ENCODE measurements at regions not wholly inside any gene's neighbourhood (a gene's known extent, or its start where the extent isn't known, plus 50 kb on each side); places are given as distances from the start of the nearest gene placed in this dataset.

DNA sequence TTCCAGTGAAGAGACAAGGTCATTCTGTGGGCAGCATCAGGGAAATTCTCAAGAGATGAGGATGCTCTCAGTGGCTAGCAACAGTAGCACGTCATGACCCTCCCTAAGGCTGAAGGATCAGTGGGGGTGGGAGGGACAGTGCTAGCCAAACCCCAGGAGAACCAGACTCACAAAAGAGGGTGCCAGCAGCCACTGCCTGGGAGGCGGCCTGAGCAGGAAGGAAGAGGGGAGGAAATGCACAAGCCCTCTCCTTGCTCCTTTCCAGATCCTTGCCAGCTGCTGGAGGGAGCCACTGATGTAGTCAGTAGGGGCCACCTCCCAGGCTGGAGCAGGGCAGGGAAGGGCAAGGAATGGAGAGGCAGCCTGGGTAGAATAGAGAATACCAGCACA is 302.7 kb downstream of the RPS24 start:
- TF ChIP-seq, protein P1, sequence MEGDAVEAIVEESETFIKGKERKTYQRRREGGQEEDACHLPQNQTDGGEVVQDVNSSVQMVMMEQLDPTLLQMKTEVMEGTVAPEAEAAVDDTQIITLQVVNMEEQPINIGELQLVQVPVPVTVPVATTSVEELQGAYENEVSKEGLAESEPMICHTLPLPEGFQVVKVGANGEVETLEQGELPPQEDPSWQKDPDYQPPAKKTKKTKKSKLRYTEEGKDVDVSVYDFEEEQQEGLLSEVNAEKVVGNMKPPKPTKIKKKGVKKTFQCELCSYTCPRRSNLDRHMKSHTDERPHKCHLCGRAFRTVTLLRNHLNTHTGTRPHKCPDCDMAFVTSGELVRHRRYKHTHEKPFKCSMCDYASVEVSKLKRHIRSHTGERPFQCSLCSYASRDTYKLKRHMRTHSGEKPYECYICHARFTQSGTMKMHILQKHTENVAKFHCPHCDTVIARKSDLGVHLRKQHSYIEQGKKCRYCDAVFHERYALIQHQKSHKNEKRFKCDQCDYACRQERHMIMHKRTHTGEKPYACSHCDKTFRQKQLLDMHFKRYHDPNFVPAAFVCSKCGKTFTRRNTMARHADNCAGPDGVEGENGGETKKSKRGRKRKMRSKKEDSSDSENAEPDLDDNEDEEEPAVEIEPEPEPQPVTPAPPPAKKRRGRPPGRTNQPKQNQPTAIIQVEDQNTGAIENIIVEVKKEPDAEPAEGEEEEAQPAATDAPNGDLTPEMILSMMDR (IDR thresholded peaks at IDR 0.05; ENCODE audit: poor library complexity, severe bottlenecking), result no peak
- no peaks in the 10 kb centered on the region for H3K9me3 ChIP-seq (ENCODE audit: severe bottlenecking)
- H3K4me1 ChIP-seq (ENCODE audit: insufficient read depth, poor library complexity, severe bottlenecking), result no peaks in the 10 kb centered on the region

DNA sequence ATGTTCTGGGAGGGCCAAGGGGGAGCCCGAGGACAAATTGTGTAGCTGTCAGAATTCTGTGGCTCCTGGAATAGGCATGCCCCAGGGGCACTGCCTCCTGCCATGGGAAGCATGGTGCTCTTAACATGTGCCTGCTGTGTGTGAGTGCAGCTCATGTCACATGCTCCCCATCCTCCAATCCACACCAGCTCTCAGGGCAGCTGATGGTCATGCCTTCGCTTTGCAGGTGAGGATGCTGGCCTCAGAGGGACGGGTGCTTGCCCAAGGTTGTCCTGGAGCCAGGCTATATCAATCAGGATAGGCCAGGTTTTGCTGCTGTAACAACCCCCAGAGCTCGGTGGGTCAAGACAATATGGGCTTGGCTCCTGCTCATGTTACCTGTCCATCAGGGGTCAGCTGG is 303.4 kb downstream of the RPS24 start:
- H3K27ac ChIP-seq (ENCODE audit: poor library complexity, severe bottlenecking), result no peak overlapping the region
- TF ChIP-seq, protein P1 (IDR thresholded peaks at IDR 0.05; ENCODE audit: poor library complexity, severe bottlenecking), result no peak
- peak; percentile 12 for DNase-seq (ENCODE audit: low spot score)
- H3K27me3 ChIP-seq (ENCODE audit: insufficient read depth, poor library complexity, severe bottlenecking), result peaks cover 10% of the 10 kb centered on the region
- no peaks in the 10 kb centered on the region for H3K9me3 ChIP-seq (ENCODE audit: severe bottlenecking)
- no peak for ATAC-seq (ENCODE audit: low read depth)
- no peaks in the 10 kb centered on the region for H3K36me3 ChIP-seq (ENCODE audit: low read depth)
- H3K4me3 ChIP-seq (ENCODE audit: severe bottlenecking), result no peak overlapping the region
- no peaks in the 10 kb centered on the region for H3K4me1 ChIP-seq (ENCODE audit: insufficient read depth, poor library complexity, severe bottlenecking)

More for the DNA sequence above, 302.7 kb downstream of the RPS24 start:
- DNase-seq (ENCODE audit: low spot score) (peak; percentile 20), ATAC-seq (ENCODE audit: low read depth) (no peak)
- H3K4me3 ChIP-seq (ENCODE audit: severe bottlenecking), result no peak overlapping the region
- no peak overlapping the region for H3K27ac ChIP-seq (ENCODE audit: poor library complexity, severe bottlenecking)
- H3K27me3 ChIP-seq (ENCODE audit: insufficient read depth, poor library complexity, severe bottlenecking), result peaks cover 7% of the 10 kb centered on the region
- H3K36me3 ChIP-seq (ENCODE audit: low read depth), result no peaks in the 10 kb centered on the region

DNA sequence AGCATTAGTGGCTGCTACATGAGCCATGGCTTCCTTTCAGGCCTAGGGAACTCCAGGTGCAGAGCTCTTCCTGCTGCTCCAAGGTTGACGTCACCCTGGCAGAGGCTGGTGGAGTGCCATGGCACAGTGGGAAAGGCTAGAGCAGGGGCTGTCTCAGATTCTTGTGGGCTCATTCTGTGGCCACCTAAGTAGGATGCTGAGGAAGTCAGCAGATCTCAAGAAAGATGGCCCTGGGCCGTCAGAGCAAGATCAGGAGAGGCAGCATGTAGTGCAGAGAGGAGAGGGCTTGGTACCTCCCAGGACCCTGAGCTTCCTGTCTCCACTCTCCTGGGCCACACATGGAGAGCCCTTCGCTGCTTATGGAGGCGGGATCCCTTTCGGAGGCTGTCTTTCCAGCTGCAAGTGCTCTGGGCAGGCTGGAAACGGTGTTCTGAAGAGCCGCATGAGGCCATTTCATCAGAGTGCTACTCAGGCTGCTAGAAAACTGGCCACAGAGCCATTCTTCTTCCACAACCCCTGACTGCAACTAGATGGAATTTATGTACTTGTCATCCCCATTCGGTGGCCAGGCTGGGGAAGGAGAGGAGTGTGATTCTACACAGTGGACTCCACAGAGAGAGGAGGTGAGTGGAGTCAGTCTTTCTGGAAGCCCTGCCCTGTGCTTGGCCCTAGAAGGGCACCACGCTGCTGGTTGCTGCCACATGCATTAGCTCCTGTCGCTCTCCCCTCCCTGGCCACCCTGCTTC is 304.2 kb downstream of the RPS24 start:
- H3K4me1 ChIP-seq (ENCODE audit: insufficient read depth, poor library complexity, severe bottlenecking), result no peaks in the 10 kb centered on the region
- no peaks in the 10 kb centered on the region for H3K9me3 ChIP-seq (ENCODE audit: severe bottlenecking)
- no peak overlapping the region for H3K27ac ChIP-seq (ENCODE audit: poor library complexity, severe bottlenecking)
- DNase-seq (ENCODE audit: low spot score) (peak; percentile 18), ATAC-seq (ENCODE audit: low read depth) (no peak)
- no peaks in the 10 kb centered on the region for H3K36me3 ChIP-seq (ENCODE audit: low read depth)
- H3K27me3 ChIP-seq (ENCODE audit: insufficient read depth, poor library complexity, severe bottlenecking), result peaks cover 10% of the 10 kb centered on the region
- TF ChIP-seq, protein P1 (IDR thresholded peaks at IDR 0.05; ENCODE audit: poor library complexity, severe bottlenecking), result no peak
- H3K4me3 ChIP-seq (ENCODE audit: severe bottlenecking), result no peak overlapping the region

DNA sequence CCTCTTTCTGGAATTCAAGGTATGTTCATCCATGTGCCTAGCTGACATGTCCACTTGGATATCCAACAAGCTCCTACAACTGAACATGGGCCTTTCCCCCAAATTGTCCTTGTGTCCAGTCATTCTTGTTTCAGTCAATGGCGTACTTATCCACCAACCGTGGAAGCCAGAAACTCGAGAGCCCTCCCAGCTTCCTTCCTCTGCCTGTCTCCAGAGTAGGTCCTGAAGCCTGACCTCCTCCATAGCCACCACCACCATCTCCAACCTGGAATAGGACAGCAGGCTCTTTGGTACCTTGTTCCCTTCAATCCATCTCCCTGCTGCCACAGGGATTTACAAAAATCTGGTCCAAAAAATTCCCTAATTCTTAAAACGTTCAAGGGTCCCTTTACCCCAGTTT is 305.1 kb downstream of the RPS24 start:
- H3K27me3 ChIP-seq (ENCODE audit: insufficient read depth, poor library complexity, severe bottlenecking), result peaks cover 10% of the 10 kb centered on the region
- TF ChIP-seq, protein P1 (IDR thresholded peaks at IDR 0.05; ENCODE audit: poor library complexity, severe bottlenecking), result no peak
- H3K9me3 ChIP-seq (ENCODE audit: severe bottlenecking), result no peaks in the 10 kb centered on the region

GRCh38 chr10:78339251-78339650 is 305.6 kb downstream of the RPS24 start:
- no peak overlapping the region for H3K4me3 ChIP-seq (ENCODE audit: severe bottlenecking)
- H3K27ac ChIP-seq (ENCODE audit: poor library complexity, severe bottlenecking), result no peak overlapping the region
- H3K27me3 ChIP-seq (ENCODE audit: insufficient read depth, poor library complexity, severe bottlenecking), result peaks cover 10% of the 10 kb centered on the region
- no peaks in the 10 kb centered on the region for H3K36me3 ChIP-seq (ENCODE audit: low read depth)
- DNase-seq (ENCODE audit: low spot score), result peak; percentile 3
- no peaks in the 10 kb centered on the region for H3K4me1 ChIP-seq (ENCODE audit: insufficient read depth, poor library complexity, severe bottlenecking)
- no peaks in the 10 kb centered on the region for H3K9me3 ChIP-seq (ENCODE audit: severe bottlenecking)
- ATAC-seq (ENCODE audit: low read depth), result no peak
- TF ChIP-seq, protein P1 (IDR thresholded peaks at IDR 0.05; ENCODE audit: poor library complexity, severe bottlenecking), result no peak

More for the DNA sequence above, 305.1 kb downstream of the RPS24 start:
- Histone ChIP-seq H3K4me3 (ENCODE audit: severe bottlenecking) (no peak overlapping the region), H3K36me3 (ENCODE audit: low read depth) (no peaks in the 10 kb centered on the region), H3K4me1 (ENCODE audit: insufficient read depth, poor library complexity, severe bottlenecking) (no peaks in the 10 kb centered on the region), H3K27ac (ENCODE audit: poor library complexity, severe bottlenecking) (no peak overlapping the region)
- DNase-seq (ENCODE audit: low spot score), result peak; percentile 6
- ATAC-seq (ENCODE audit: low read depth), result no peak
